ENCODE measurements at regions not wholly inside any gene's neighbourhood (a gene's known extent, or its start where the extent isn't known, plus 50 kb on each side); places are given as distances from the start of the nearest gene placed in this dataset.

- no peak for DNase-seq (ENCODE audit: low read depth)
Observed at GRCh38 chr1:36721261-36721660, 238.5 kb upstream of the CSF3R start.

GRCh38 chr1:36717431-36717830, 234.7 kb upstream of the CSF3R start:
- DNase-seq (ENCODE audit: low read depth), result no peak

- no peak for DNase-seq (ENCODE audit: low read depth)
Observed at GRCh38 chr1:36715797-36716196, 233.1 kb upstream of the CSF3R start.

DNA sequence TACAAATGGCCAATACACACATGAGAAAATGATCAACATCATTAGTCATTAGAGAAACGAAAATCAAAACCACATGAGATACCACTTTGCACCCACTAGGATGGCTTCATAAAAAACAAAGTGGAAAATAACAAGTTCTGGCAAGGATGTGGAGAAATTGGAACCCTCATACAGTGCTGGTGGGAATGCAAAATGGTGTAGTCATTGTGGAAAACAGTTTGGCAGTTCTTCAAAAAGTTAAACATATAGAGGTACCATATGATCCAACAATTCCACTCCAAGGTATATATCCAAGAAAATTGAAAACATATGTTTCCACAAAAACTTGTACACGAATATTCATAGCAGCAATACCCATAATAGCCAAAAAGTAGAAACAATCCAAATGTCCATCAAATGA, 231.6 kb upstream of the CSF3R start:
- DNase-seq (ENCODE audit: low read depth), result no peak

GRCh38 chr1:36711480-36711879, 228.8 kb upstream of the CSF3R start:
- no peak for DNase-seq (ENCODE audit: low read depth)

- DNase-seq (ENCODE audit: low read depth), result no peak
Observed at GRCh38 chr1:36710951-36711350, 228.2 kb upstream of the CSF3R start.

- no peak for DNase-seq (ENCODE audit: low read depth)
Observed at GRCh38 chr1:36709869-36710481, 227.3 kb upstream of the CSF3R start.

DNA sequence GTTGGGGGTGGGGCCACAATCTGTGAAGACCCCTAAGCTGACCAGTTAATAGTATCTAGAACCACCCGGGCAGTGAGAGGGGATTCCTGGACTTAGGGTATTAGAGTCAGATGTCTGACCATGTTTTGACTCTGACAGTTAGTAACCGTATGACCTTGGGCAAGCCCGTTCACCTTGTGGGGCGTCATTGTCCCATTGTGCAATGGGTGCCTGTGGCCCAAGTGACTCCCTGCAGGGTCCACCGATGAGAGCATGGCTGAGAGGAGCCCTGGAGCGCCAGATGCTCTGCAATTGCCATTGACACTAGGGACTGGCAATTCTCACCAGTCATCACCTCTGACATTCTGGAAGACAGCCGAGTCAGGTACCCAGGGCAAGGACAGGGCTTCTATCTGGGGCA, 225.9 kb upstream of the CSF3R start:
- DNase-seq (ENCODE audit: low read depth), result no peak

DNA sequence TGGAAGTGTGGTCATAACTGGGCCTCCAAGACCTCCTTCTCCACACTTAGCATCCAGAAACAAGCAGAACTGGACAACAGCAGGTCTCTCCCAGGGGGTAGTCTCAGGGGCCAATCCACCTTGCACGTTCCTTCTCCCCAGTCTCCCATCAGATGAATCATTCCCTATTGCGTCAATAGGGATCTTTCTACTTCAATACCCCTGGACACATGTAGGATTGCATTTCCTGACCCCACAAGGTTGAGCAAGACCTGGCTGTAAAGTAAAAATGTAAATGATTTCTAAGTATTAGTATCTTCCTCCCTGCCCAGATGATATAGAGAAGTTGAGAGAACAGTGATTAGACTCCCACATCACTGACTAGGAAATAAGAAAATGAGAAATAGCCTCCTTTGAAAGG, 224.5 kb upstream of the CSF3R start:
- DNase-seq (ENCODE audit: low read depth), result no peak

GRCh38 chr1:36706416-36706815, 223.7 kb upstream of the CSF3R start:
- no peak for DNase-seq (ENCODE audit: low read depth)

DNA sequence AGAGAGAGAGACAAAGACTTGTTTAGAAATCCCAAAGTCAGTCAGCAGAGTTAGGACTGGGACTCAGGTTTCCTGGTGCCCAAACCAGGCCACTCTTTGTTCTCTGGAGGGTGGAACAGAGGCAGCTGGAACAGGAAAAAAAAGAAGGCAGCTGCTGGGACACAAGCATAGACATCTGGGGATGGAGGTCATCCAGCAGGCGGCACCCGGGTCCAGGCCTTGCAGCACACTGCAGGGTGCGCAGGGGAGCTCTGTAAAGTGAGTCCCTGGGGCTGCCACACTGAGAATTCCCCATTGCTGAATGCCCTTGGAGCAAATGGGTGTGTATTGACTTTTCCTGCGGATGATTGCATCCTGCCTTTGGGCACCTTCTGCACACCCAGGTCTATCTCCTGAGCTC, 222.9 kb upstream of the CSF3R start:
- peak; percentile 51 for DNase-seq (ENCODE audit: low read depth)

DNA sequence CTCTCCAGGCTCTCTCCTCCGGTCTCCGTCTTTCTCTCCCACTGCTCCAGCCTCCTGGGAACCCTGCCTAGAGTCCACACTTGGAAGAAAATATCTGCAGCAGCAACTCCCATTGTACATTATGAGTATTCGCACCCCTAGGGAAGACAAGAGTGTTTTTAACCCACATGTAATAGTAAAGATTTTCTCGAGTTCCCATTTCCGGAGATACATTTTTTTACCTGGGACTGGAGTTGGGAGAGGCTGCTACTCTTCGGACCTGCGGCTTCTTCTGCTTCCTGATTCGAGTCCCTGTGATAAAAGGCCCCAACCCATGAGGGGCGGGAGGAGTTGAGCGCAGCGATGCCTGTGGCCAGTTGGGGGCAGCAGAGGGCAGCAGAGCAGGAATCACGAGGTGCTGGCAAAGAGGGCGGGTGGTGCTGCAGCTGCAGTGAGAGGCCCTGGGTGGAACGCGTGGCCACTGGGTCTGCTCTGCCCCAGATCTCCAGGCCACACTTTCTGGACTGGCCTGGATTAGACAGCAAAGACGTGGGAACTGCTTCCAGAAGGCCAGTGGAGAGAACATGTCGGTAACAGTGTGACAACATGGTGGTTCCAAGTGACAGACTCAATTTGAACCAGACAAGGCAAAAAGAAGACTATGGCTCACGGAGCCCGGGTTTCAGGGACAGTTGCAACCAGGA, 221.0 kb upstream of the CSF3R start:
- peak; percentile 85 for DNase-seq (ENCODE audit: low read depth)

GRCh38 chr1:36702963-36703362, 220.2 kb upstream of the CSF3R start:
- DNase-seq (ENCODE audit: low read depth), result no peak

DNA sequence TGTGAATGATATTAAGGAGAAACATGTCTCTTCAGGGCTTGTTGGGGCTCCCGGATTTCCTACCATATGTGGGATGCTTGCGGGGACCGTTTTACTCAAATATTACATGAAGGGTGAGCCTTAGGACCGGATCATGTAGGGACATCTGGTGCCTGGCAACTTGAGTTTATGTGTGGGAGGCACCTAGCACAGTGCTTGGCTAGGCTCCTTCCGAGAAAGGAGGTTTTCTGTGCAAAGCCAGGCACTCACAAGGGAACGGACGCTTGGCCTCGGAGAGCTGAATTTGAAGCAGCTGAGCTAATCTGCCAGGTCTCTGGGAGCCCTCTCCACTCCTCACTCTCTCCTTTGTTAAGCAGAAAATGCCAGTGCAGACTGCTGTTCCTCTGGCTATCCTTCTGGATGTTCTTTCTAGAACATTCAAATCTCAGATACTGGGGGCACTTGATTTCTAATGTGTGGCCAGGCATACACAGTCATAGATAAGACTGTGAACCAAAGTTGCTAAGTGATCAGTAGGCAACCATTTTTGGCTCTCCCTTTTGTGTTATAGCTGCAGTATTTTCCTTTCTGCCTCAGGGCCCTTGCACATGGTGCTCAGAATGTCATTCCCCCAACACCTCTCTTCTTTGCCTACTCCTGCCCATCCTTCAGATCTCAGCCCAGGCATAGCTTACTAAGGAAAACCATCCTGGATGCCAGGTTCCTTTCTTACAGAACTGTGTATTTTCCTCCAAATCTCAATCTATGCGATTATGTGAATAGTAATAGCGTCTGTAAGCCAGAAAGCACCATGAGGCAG, 216.6 kb upstream of the CSF3R start:
- DNase-seq (ENCODE audit: low read depth), result no peak

- DNase-seq (ENCODE audit: low read depth), result no peak
Observed at GRCh38 chr1:36697836-36698605, 215.3 kb upstream of the CSF3R start.

DNA sequence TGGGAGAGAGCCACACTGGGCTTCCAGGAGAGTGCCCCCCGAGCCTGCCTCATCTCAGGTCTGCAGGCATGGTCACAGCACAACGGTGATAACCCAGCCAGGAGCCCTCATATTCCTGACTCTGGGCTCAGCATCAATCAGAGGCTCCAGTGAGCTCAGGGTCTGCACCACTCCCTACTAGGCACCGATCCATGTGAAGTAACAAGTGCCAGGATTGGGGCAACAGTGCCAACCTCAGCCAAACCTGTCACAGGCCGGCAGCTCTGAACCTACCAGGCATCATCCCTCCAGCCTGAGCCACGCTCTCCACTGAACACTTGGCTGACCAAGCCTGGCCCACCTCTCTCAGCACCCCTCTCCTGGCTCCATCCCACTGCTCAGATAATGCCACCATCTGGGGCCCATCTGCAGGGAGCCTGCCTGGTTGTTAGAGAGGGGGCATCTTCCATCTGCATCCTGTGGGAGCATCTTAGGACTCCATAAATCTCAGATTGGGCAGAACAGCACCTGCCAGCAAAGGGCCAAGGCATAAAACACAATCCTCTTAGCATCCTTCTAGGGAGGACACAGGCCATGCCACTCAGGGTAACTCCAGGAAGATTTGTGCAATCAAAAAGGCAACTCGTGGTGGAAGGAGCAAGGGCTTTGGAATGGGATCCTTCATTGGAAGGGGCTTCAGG, 213.7 kb upstream of the CSF3R start:
- no peak for DNase-seq (ENCODE audit: low read depth)

DNA sequence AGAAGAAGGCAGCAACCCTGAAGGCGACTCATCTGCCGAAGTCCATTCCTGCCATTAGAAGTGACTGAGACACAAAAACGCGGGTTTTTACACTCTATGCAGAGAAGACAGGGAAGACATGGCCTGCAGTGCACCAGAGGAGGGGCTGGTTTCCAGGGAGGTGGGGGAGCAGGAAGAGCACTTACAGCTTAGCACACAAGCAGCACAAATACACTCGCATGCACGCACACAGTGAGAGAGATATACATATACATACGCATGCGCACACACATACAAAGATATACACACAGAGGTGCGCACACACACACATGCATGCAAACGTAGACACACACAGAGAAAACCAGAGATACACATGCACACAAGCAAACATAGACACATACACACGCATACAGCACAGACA, 210.9 kb upstream of the CSF3R start:
- no peak for DNase-seq (ENCODE audit: low read depth)

DNA sequence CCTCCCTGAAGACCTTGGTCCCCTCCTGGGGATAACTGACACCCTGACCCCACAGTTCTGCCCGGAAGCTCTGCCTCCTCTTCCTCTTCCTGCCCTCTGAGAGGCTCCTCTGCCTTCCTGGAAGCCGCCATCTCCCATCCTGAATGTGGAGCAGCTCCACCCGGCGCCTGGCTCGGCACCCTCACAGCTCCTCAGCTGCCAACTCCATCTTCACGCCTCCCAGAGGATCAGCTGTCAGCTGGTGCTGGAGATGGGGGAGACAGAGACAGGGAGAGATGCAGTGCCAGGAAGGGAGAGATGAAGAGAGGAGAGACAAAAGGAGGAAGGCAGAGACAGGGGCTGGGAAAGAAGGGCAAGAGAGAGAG, 210.4 kb upstream of the CSF3R start:
- no peak for DNase-seq (ENCODE audit: low read depth)

GRCh38 chr1:36692465-36693160, 209.9 kb upstream of the CSF3R start:
- DNase-seq (ENCODE audit: low read depth), result no peak

DNA sequence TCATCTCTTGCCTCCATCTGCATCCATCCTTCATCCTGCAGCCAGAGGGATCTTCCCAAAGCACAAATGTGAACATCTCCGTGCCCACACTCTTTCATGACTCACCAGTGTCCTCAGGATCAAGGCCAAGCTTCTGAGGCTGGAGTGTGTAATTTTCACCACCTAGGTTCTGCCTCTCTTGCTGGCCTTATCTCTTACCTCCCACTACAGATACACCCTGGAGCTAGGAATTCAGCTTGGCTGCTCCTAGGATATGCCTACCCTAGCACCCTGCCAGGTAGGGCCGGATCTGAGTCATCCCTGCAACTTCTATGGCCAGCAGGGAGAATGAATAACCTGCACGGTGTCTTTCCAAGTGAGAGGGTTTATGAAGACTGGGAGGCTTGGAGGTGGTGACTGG, 208.7 kb upstream of the CSF3R start:
- peak; percentile 40 for DNase-seq (ENCODE audit: low read depth)

DNA sequence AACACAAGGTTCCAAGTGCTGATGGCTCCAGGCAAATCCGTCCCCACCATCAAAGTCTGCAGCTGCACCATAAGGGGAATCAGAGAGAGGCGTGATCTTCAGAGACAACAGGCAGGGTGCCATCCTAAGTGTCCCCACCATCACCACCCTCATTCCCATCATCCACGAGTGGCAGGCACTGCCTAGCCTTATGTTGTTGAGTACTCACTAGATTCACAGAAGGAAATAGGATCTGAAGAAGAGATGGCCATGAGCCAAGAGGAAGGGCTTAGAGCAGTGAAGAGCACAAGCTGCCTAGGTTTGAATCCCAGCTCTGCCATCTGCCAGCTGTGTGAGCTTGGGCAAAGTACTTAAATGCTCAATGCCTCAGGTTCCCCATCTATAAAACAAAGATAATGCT, 207.3 kb upstream of the CSF3R start:
- DNase-seq (ENCODE audit: low read depth), result no peak
